ENCODE measurements at regions not wholly inside any gene's neighbourhood (a gene's known extent, or its start where the extent isn't known, plus 50 kb on each side); places are given as distances from the start of the nearest gene placed in this dataset.

DNA sequence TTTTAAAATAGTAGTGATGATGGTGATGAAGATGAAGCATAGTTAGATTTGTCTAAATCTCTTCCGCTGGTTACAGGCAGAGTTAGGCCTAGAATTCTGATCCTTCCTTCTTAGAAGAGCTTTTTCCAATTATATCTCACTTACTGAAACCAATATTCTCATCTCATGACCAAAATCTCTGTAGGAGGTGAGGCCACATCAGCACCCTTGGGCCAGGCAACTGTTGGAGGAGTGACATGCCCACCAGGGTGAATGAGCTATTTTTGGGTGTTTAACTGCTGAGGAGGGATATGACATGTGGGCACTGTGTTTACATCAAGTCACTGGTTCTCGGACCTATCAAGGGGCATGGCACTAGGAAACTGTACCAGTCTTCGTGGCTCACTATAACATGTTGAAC lies 102.2 kb upstream of the SLC24A3 start:
- FAIRE-seq = no peak
- POLR2A ChIA-PET = no interaction called here

More for the DNA sequence above, 102.2 kb upstream of the SLC24A3 start:
- DNase-seq (ENCODE audit: extremely low read depth in 1 of 4, low spot score in 3 of 4) (no peak), ATAC-seq (no peak)
- Histone ChIP-seq H3K4me1 (replicated peaks in 1 of 2; ENCODE audit: control insufficient read depth in 2 of 2, insufficient read depth in 2 of 2, low read length in 2 of 2) (no peaks in the 10 kb centered on the region), H3K27me3 (ENCODE audit: control insufficient read depth in 2 of 2, insufficient read depth in 2 of 2, low read length in 2 of 2) (no peaks in the 10 kb centered on the region), H3K9ac (ENCODE audit: insufficient read depth in 1 of 2, low read depth in 2 of 2, low read length in 2 of 2) (no peak overlapping the region), H3K4me2 (ENCODE audit: insufficient read depth, low read length) (no peak overlapping the region), H3K9me1 (ENCODE audit: control insufficient read depth, insufficient read depth, low read length) (no peaks in the 10 kb centered on the region), H3K9me3 (replicated peaks; ENCODE audit: control insufficient read depth, insufficient read depth, low read depth, low read length) (no peaks in the 10 kb centered on the region), H2AFZ (ENCODE audit: low read depth, low read length) (no peak overlapping the region), H3K36me3 (ENCODE audit: control insufficient read depth, insufficient read depth, low read length) (no peaks in the 10 kb centered on the region), H3K27ac (ENCODE audit: extremely low read depth, low read depth, low read length) (no peak overlapping the region), H3K79me2 (ENCODE audit: control insufficient read depth, insufficient read depth, low read length) (no peaks in the 10 kb centered on the region), H4K20me1 (replicated peaks; ENCODE audit: control insufficient read depth, insufficient read depth, low read length) (no peaks in the 10 kb centered on the region), H3K4me3 (no peak overlapping the region)
- CTCF ChIA-PET (ENCODE audit: low intra/inter-chr PET ratio) = no interaction called here
- 4% methylated on average over 3 of the region's 3 CpGs for WGBS (ENCODE audit: insufficient coverage, low coverage, missing lambda C conversion rate)
- TF ChIP-seq KAT8 (IDR thresholded peaks at IDR 0.05; ENCODE audit: low read depth) (no peak), ZBTB8A (IDR thresholded peaks at IDR 0.05; ENCODE audit: partially characterized antibody) (no peak), RBM34 (IDR thresholded peaks at IDR 0.05; ENCODE audit: borderline replicate concordance, insufficient read depth, low read length) (no peak), PHF8 (IDR thresholded peaks at IDR 0.05; ENCODE audit: borderline replicate concordance, low read length) (no peak), ZNF644 (tag; IDR thresholded peaks at IDR 0.05; ENCODE audit: low read depth) (no peak), CHD2 (IDR thresholded peaks at IDR 0.05; ENCODE audit: low read depth, low read length) (no peak), SP2 (IDR thresholded peaks at IDR 0.05; ENCODE audit: extremely low read depth, low read depth, low read length, poor library complexity, severe bottlenecking) (no peak), RBM22 (IDR thresholded peaks at IDR 0.05; ENCODE audit: low read depth, low read length, poor library complexity, severe bottlenecking) (no peak), ZNF408 (CRISPR knock-in tag; IDR thresholded peaks at IDR 0.05; ENCODE audit: low read depth) (no peak), ZNF551 (CRISPR knock-in tag; IDR thresholded peaks at IDR 0.05) (no peak)
- TF ChIP-seq, protein P1, sequence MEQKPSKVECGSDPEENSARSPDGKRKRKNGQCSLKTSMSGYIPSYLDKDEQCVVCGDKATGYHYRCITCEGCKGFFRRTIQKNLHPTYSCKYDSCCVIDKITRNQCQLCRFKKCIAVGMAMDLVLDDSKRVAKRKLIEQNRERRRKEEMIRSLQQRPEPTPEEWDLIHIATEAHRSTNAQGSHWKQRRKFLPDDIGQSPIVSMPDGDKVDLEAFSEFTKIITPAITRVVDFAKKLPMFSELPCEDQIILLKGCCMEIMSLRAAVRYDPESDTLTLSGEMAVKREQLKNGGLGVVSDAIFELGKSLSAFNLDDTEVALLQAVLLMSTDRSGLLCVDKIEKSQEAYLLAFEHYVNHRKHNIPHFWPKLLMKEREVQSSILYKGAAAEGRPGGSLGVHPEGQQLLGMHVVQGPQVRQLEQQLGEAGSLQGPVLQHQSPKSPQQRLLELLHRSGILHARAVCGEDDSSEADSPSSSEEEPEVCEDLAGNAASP (IDR thresholded peaks at IDR 0.05) = no peak
- in situ Hi-C loops (cut with MboI) (no loop called here), intact Hi-C loops (cut with micrococcal nuclease) (no loop called here)
- no TSS peak for BruUV-seq (replicated peaks)
